ENCODE measurements at regions not wholly inside any gene's neighbourhood (a gene's known extent, or its start where the extent isn't known, plus 50 kb on each side); places are given as distances from the start of the nearest gene placed in this dataset.
A peak's percentile ranks its signal among the peaks of the same experiment; 100 is the strongest.

DNA sequence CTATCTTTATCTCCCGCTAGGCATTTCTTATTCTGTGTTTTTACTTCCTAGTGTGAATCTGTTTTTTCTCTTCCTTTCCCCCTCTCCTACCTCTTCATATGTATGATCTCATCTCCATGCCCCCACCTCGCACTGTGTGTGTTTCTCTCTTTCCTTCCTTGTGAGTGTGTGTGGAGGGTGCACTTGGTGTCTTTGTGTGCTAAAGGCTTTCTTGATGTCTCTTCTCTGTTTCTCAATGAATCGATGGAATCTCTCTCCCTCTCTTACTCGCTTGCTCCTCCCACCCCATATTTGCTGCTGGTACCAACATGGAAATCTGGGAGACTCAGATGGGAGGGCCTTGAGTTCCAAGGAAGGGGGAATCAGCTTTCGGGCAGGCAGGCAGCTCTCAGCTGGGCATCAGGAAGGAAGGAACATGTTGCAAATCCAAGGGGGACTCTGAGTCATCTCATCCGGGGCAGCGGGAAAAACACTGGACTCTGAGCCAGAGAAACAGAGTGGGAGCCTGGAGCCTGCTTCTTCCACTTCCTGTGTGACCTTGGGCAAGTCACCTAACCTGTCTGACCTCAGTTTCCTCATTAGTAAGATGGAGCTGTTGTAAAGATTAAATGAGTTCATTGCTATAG is 147.5 kb downstream of the PTPRU start:
- H3K4me3 Mint-ChIP-seq: no peak overlapping the region
- H3K9me3 Mint-ChIP-seq: peaks cover 13% of the 10 kb centered on the region
- peaks cover 11% of the 10 kb centered on the region for H3K27me3 Mint-ChIP-seq (ENCODE audit: low read depth)
- TF ChIP-seq, protein P1, sequence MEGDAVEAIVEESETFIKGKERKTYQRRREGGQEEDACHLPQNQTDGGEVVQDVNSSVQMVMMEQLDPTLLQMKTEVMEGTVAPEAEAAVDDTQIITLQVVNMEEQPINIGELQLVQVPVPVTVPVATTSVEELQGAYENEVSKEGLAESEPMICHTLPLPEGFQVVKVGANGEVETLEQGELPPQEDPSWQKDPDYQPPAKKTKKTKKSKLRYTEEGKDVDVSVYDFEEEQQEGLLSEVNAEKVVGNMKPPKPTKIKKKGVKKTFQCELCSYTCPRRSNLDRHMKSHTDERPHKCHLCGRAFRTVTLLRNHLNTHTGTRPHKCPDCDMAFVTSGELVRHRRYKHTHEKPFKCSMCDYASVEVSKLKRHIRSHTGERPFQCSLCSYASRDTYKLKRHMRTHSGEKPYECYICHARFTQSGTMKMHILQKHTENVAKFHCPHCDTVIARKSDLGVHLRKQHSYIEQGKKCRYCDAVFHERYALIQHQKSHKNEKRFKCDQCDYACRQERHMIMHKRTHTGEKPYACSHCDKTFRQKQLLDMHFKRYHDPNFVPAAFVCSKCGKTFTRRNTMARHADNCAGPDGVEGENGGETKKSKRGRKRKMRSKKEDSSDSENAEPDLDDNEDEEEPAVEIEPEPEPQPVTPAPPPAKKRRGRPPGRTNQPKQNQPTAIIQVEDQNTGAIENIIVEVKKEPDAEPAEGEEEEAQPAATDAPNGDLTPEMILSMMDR (IDR thresholded peaks at IDR 0.05; ENCODE audit: unreplicated experiment in 3 of 3): no peak
- peaks cover 8% of the 10 kb centered on the region for H3K36me3 Mint-ChIP-seq (ENCODE audit: low read depth)
- H3K27ac Mint-ChIP-seq: peak overlapping the region in 1 of 3 experiments; percentile 21
- H3K4me1 Mint-ChIP-seq: peaks cover 8% of the 10 kb centered on the region

DNA sequence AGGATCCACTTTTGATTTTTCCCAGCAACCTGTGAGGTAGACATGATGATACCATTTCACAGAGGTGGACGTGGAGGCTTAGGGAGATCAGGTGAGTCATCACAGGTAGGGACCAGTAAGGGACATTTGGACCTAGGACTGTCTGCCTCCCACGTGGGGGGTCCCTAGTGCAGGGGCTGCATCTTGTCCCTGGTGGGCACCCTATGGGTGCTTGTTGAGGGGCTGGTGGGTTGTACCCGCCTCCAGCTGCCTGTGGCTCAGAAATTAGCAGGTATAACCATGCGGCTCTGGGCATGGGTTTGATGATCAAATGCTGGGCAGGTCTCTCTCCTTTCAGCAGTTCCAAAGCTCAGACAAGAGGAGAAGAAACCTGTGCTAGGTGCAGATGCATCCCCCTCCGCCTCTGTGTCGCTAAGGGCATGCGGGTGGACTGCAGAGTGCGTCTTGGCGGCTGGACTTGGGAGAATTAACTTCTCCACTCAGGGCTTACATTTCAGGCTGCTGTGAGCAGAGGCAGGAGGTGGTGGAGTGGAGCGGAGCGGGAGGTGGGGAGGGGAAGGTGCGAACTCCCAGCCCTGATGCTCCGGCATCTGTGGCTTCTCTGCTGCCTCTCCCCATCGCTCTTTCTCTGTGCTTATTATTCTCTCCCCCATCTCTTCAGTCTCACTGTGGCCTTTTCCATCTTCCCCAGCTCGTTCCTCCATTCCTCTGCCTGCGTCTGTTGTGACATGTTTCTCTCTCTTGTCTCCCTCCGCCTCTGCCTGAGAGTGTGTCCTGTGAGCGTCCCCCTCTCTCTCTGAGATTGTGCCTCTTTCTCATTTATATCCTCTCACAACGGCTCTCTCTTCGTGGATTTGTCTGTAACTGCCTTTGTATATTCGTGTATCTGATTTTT is 146.8 kb downstream of the PTPRU start:
- Mint-ChIP-seq H3K9me3 (peaks cover 21% of the 10 kb centered on the region), H3K4me3 (no peak overlapping the region), H3K36me3 (ENCODE audit: low read depth) (peaks cover 12% of the 10 kb centered on the region), H3K27ac (peak overlapping the region in 1 of 3 experiments; percentile 21), H3K27me3 (ENCODE audit: low read depth) (peaks cover 6% of the 10 kb centered on the region), H3K4me1 (peaks cover 8% of the 10 kb centered on the region)
- TF ChIP-seq, protein P1 (IDR thresholded peaks at IDR 0.05; ENCODE audit: unreplicated experiment in 3 of 3): no peak

DNA sequence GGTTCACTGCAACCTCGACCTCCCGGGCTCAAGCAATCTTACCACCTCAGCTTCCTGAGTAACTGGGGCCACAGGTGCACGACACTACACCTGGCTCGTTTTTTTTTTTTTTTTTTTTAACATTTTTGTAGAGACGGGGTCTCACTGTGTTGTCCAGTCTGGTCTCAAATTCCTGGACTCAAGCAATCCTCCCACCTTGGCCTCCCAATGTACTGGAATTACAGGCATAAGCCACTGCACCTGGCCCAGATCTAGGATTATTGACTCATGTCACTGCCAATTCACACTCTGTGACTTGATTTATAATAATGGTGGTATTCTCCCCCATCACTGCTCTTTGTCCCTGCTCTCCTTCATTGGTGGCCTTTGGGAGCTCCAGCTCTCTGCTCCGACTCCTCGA is 145.1 kb downstream of the PTPRU start:
- no peak overlapping the region for H3K27ac Mint-ChIP-seq
- peaks cover 8% of the 10 kb centered on the region for H3K4me1 Mint-ChIP-seq
- no peak overlapping the region for H3K4me3 Mint-ChIP-seq
- peaks cover 4% of the 10 kb centered on the region for H3K27me3 Mint-ChIP-seq (ENCODE audit: low read depth)
- TF ChIP-seq, protein P1 (IDR thresholded peaks at IDR 0.05; ENCODE audit: unreplicated experiment in 3 of 3): no peak
- H3K36me3 Mint-ChIP-seq (ENCODE audit: low read depth): peaks cover 12% of the 10 kb centered on the region
- H3K9me3 Mint-ChIP-seq: peaks cover 34% of the 10 kb centered on the region

DNA sequence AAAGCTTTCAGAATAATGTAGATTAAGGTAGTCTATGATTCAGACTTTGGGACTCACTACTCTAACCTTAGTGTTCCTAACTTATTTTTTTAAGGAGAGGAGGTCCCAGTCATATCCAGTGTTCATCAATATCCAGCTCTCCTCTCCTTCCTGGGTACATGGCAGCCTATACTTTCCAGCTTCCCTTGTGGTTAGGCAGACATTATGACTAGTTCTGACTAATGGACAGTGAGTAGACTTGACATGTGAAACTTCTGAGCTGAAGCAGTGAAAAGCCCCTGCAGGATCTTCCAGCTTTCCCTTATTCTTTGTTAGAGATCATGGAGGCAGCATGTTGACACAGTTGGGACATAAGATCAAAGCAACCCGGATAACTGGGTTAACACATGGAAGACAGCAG is 144.2 kb downstream of the PTPRU start:
- peaks cover 42% of the 10 kb centered on the region for H3K9me3 Mint-ChIP-seq
- no peak overlapping the region for H3K4me3 Mint-ChIP-seq
- H3K4me1 Mint-ChIP-seq: peaks cover 8% of the 10 kb centered on the region
- no peak overlapping the region for H3K27ac Mint-ChIP-seq
- H3K27me3 Mint-ChIP-seq (ENCODE audit: low read depth): peaks cover 4% of the 10 kb centered on the region
- peaks cover 12% of the 10 kb centered on the region for H3K36me3 Mint-ChIP-seq (ENCODE audit: low read depth)
- TF ChIP-seq, protein P1 (IDR thresholded peaks at IDR 0.05; ENCODE audit: unreplicated experiment in 3 of 3): no peak

DNA sequence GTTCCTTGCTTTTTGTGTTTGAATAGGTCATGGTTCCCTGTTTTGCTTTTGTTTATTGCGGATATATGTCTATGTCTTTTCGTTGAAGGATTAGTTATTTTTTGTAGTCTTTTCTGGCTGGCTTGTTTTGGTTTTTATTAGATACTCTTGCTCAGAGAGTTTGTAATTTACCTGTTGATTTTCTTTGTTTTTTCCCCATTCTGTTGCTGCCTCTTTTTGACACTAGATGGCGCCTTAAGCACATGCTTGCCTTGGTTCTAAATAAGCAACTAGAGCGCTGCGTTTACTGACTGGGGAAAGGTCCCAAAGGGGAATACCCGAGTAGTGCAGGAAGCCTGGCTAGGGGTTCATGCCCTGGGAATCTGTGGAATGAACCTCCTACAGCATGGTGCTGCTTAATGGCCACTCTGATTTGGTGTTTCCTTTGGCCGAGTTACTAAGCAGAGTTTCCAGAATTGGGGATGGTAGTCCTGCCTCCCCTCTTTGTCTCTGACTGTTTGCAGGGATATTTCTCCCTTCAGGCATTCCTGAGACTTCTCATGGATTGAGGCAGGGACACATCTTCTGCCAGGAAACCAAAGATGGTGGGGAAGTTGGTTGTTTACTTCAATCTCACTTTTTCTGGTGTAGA is 143.2 kb downstream of the PTPRU start:
- Mint-ChIP-seq H3K4me1 (peaks cover 8% of the 10 kb centered on the region), H3K27me3 (ENCODE audit: low read depth) (peaks cover 4% of the 10 kb centered on the region), H3K9me3 (peaks cover 46% of the 10 kb centered on the region), H3K4me3 (no peak overlapping the region), H3K36me3 (ENCODE audit: low read depth) (peaks cover 12% of the 10 kb centered on the region), H3K27ac (no peak overlapping the region)
- TF ChIP-seq, protein P1 (IDR thresholded peaks at IDR 0.05; ENCODE audit: unreplicated experiment in 3 of 3): peak; percentile 36 to 54 (median 38)
